Dedifferentiated amniotic fluid mesenchymal stem cell (primary cell): ENCODE measurements at regions not wholly inside any gene's neighbourhood (a gene's known extent, or its start where the extent isn't known, plus 50 kb on each side); places are given as distances from the start of the nearest gene placed in this dataset.
"Not testable (repeated sequence)": the region's sequence is repeated elsewhere in the genome, so short reads cannot be mapped to it uniquely, and the experiment has no call there.

Source experiments
- DNase-seq: peaks from one replicate; pipeline ENCODE4 v3.0.0-alpha.2; 2016; ENCODE audit errors: extremely low spot score

DNA sequence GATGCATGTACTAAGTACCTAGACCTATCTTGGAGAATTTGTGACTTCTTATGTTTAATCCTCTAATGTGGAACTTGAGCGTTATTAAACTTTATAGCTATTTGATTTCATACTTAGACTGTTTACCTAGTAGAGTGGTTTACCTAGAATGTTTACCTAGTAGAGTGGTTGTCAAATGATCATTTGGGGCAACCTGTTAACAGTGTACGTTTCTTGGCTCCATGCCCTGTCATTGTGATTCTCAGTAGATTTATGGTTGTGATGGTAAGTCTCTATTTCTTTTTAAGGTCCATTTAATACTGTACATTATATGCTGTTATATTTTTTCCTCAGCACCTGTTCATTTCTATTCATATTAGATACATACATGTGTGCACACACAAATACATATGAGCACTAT lies 233.0 kb upstream of the MAD2L1 start:
- DNase-seq, result no peak

GRCh38 chr4:120293341-120293740 lies 226.7 kb upstream of the MAD2L1 start:
- peak; percentile 90 for DNase-seq

DNA sequence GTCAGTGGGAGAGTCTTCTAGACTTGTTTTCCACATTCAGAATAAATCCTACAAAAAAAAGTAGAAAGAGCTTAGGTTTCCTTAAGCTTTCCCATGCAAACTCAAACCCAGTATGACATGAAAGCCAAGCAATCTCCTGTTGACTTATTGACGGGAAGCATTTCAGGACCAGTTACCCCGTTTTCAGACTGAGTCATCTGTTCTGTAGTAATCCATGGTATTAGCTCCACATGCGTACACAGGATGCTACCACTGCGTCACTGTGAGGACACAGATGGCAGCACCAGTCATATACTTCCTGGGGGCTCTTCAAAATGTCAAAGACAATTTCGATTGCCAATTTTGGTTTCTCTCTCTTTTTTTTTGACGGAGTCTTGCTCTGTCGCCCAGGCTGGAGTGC lies 224.9 kb upstream of the MAD2L1 start:
- DNase-seq, result no peak

- DNase-seq, result no peak
These were observed 223.9 kb upstream of the MAD2L1 start for GRCh38 chr4:120290553-120290952.

DNA sequence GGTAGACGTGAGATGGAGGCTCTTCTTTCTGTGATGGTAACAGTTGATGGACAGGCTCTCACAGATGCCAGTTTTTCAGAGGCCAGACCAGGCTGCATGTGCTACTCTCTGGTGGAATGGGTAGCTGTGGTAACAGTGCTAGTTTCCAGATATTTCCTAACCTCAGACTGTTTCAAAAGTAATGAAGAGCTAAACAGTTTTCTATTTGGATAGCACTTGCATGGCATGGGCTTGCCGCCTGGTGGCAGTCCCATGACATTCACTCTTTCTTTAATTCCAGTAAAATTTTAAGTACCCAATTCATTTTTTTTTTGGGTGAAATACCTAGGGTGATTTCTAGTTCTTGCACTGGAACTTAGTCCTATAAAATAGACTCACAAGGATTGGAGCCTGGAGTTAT lies 220.2 kb upstream of the MAD2L1 start:
- DNase-seq, result no peak

DNA sequence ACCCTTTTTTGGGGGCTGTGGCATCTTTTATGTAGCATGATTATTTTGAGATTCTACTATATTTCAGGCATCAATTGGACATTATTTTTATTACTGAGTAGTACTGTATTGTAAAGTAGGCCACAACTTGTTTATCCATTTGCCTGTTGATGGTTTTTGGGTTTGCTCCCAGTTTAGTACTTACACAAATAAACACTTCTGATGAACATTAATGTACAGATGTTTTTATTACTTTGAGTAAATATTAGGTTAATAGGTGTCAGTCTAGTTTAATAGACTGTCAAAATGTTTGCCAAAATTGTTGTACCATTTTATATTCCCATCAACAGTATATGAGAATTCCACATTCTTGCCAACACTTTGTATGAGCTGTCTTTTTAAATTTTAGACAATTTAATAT lies 214.9 kb upstream of the MAD2L1 start:
- no peak for DNase-seq

GRCh38 chr4:120277391-120277790 lies 210.7 kb upstream of the MAD2L1 start:
- no peak for DNase-seq

- no peak for DNase-seq
These were observed 200.0 kb upstream of the MAD2L1 start for GRCh38 chr4:120266602-120267001.

GRCh38 chr4:120263618-120264017 lies 197.0 kb upstream of the MAD2L1 start:
- no peak for DNase-seq

- DNase-seq, result no peak
These were observed 194.5 kb upstream of the MAD2L1 start for GRCh38 chr4:120261117-120261516.

- DNase-seq, result not testable (repeated sequence)
These were observed 189.6 kb upstream of the MAD2L1 start for GRCh38 chr4:120256112-120256775.

- no peak for DNase-seq
These were observed 171.8 kb upstream of the MAD2L1 start for GRCh38 chr4:120238277-120238973.

- DNase-seq, result no peak
These were observed 170.2 kb upstream of the MAD2L1 start for GRCh38 chr4:120236873-120237272.

GRCh38 chr4:120232050-120232449 lies 165.4 kb upstream of the MAD2L1 start:
- peak; percentile 24 for DNase-seq

DNA sequence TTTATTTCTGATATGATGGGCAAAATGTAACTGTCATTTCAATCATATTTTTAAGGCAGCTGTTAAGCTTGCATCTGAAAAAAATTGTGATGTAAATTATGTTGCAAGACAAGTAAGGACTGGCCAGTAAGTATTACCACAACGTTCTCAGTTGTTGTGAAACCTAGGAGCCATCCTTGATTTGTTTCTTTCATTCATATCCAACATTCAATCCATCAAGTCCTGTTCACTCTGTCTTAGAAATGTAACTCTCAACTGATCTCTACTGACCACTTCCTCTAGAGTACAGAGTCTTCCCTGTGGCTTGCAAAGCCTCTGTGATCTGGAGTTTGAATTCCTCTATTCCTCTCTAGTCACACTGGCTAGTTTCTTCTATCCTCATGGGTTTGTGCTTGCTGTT lies 161.4 kb upstream of the MAD2L1 start:
- DNase-seq, result no peak

GRCh38 chr4:120227554-120227953 lies 160.9 kb upstream of the MAD2L1 start:
- DNase-seq, result no peak

- DNase-seq, result no peak
These were observed 158.9 kb upstream of the MAD2L1 start for GRCh38 chr4:120225527-120225926.

DNA sequence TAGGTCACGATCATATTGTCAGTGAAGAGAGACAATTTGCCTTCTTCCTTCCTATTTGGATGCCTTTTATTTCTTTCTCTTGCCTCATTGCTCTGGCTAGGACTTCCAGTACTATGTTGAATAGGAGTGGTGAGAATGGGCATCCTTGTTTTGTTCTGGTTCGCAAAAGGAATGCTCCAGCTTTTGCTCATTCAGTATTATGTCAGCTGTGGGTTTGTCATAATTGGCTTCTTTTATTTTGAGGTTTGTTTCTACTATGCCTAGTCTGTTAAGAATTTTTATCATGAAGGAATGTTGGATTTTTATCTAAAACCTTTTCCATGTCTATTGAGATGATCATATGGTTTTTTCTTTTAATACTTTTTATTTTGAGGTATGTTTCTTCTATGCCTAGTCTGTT lies 152.3 kb upstream of the MAD2L1 start:
- peak; percentile 49 for DNase-seq

- no peak for DNase-seq
These were observed 148.7 kb upstream of the MAD2L1 start for GRCh38 chr4:120215350-120215749.

DNA sequence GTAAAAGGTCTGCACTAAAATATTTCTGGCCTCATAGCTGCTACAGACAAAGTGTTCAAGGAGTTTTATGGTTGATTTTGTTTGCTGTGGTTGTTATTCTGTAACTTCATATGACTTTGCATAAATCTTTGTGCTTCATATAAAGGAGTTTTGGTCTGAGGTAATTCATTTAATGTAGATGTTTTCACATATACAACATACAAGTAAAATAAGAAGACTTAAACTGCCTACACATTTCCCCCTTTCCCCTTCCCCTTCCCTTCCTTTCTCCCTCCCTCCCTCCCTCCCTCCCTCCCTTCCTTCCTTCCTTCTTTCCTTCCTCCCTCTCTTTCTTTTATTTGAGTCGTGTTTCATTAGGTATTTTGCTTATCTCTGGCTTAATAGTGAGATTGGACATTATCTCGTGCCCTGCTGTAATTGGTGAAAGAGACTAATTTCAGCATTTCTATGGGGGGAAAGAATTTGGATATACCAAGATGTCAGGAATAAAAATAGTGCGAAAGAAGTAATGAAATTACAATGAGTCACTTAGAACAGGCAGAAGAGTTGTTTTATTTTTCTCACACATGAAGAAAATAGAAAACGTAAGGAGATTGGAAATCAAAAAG lies 144.9 kb upstream of the MAD2L1 start:
- DNase-seq, result no peak

- DNase-seq, result no peak
These were observed 143.1 kb upstream of the MAD2L1 start for GRCh38 chr4:120209706-120210105.

DNA sequence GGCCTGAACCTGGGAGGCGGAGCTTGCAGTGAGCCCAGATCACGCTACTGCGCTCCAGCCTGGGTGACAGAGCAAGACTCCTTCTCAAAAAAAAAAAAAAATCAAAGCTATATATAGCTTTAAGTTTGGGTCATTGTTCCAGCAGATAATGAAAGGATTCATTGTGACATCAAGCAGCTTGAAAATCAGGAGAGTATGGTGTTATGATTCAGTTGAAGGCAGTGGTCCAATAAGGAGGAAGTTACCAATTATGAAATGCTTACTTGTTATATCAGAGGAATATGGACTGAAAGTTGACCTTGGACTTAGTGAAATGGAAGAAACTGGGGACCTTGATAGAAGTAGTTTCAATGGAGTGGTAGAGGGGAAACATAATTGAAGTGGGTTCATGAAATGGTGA lies 140.4 kb upstream of the MAD2L1 start:
- DNase-seq, result no peak

- no peak for DNase-seq
These were observed 135.6 kb upstream of the MAD2L1 start for GRCh38 chr4:120202222-120202621.
